ENCODE measurements at regions not wholly inside any gene's neighbourhood (a gene's known extent, or its start where the extent isn't known, plus 50 kb on each side); places are given as distances from the start of the nearest gene placed in this dataset.
A peak's percentile ranks its signal among the peaks of the same experiment; 100 is the strongest.

GRCh38 chr9:655875-656274 is 185.6 kb upstream of the DMRT1 start:
- WGBS, result 56% methylated on average over 5 of the region's 5 CpGs
- no peaks in the 10 kb centered on the region for H3K36me3 ChIP-seq (ENCODE audit: control insufficient read depth in 4 of 4, insufficient read depth in 3 of 4, low read depth in 1 of 4, low read length in 3 of 4)
- TF ChIP-seq TAF1 (conservative IDR thresholded peaks at IDR 0.05) (no peak), MAX (IDR thresholded peaks at IDR 0.05) (no peak), ZBTB33 (IDR thresholded peaks at IDR 0.05) (no peak), RAD21 (IDR thresholded peaks at IDR 0.05) (no peak), GABPA (IDR thresholded peaks at IDR 0.05 in 1 of 2, conservative IDR thresholded peaks at IDR 0.05 in 1 of 2) (no peak), HNF4A (conservative IDR thresholded peaks at IDR 0.05) (no peak), FOXA2 (IDR thresholded peaks at IDR 0.05) (no peak), ATF3 (IDR thresholded peaks at IDR 0.05) (no peak), CTCF (IDR thresholded peaks at IDR 0.05; ENCODE audit: low read depth, low read length, missing input control) (no peak), RXRA (IDR thresholded peaks at IDR 0.05) (peak in 1 of 2 donors; percentile 47), EGR1 (IDR thresholded peaks at IDR 0.05; ENCODE audit: low read depth in 2 of 2) (no peak), NR2F2 (IDR thresholded peaks at IDR 0.05) (peak; percentile 87), SP1 (IDR thresholded peaks at IDR 0.05) (peak; percentile 18)
- H3K4me3 ChIP-seq (ENCODE audit: low read depth in 1 of 3, low read length in 3 of 3), result no peak overlapping the region
- H3K27ac ChIP-seq (ENCODE audit: low read depth in 1 of 2, low read length in 2 of 2), result no peak overlapping the region
- H3K9me3 ChIP-seq (ENCODE audit: control insufficient read depth in 4 of 4, low read length in 3 of 4), result no peaks in the 10 kb centered on the region
- no peak overlapping the region for H3K9ac ChIP-seq (ENCODE audit: low read depth in 1 of 2, low read length in 2 of 2)
- DNase-seq (ENCODE audit: low spot score), result no peak
- no peaks in the 10 kb centered on the region for H3K27me3 ChIP-seq (ENCODE audit: control insufficient read depth in 4 of 4, insufficient read depth in 4 of 4, low read length in 3 of 4)
- peaks cover 0 to 9% (median 2%) of the 10 kb centered on the region in 4 donors for H3K4me1 ChIP-seq (ENCODE audit: control insufficient read depth in 4 of 4, insufficient read depth in 4 of 4, low read length in 3 of 4)

- 54% methylated on average over 3 of the region's 3 CpGs for WGBS
- TF ChIP-seq NR2F2 (IDR thresholded peaks at IDR 0.05), result no peak
- no peak for TF ChIP-seq GABPA (IDR thresholded peaks at IDR 0.05 in 1 of 2, conservative IDR thresholded peaks at IDR 0.05 in 1 of 2)
- TF ChIP-seq HNF4A (conservative IDR thresholded peaks at IDR 0.05), result no peak
- TF ChIP-seq MAX (IDR thresholded peaks at IDR 0.05), result no peak
- TF ChIP-seq YY1 (IDR thresholded peaks at IDR 0.05), result no peak
- TF ChIP-seq FOXA2 (IDR thresholded peaks at IDR 0.05), result no peak
- TF ChIP-seq REST (IDR thresholded peaks at IDR 0.05), result no peak
- Histone ChIP-seq H3K4me3 (ENCODE audit: low read depth in 1 of 3, low read length in 3 of 3) (no peak overlapping the region), H3K4me1 (ENCODE audit: control insufficient read depth in 4 of 4, insufficient read depth in 4 of 4, low read length in 3 of 4) (peaks cover 0 to 9% (median 2%) of the 10 kb centered on the region in 4 donors), H3K36me3 (ENCODE audit: control insufficient read depth in 4 of 4, insufficient read depth in 3 of 4, low read depth in 1 of 4, low read length in 3 of 4) (no peaks in the 10 kb centered on the region), H3K9me3 (ENCODE audit: control insufficient read depth in 4 of 4, low read length in 3 of 4) (no peaks in the 10 kb centered on the region), H3K27me3 (ENCODE audit: control insufficient read depth in 4 of 4, insufficient read depth in 4 of 4, low read length in 3 of 4) (no peaks in the 10 kb centered on the region), H3K9ac (ENCODE audit: low read depth in 1 of 2, low read length in 2 of 2) (no peak overlapping the region), H3K27ac (ENCODE audit: low read depth in 1 of 2, low read length in 2 of 2) (peak overlapping the region in 1 of 2 donors; percentile 27)
- DNase-seq (ENCODE audit: low spot score), result no peak
Observed at GRCh38 chr9:656926-657568, 184.4 kb upstream of the DMRT1 start.
